Fibroblast of skin of abdomen (primary cell): ENCODE measurements at regions not wholly inside any gene's neighbourhood (a gene's known extent, or its start where the extent isn't known, plus 50 kb on each side); places are given as distances from the start of the nearest gene placed in this dataset.

Experiments used
- DNase-seq: peaks from one replicate; pipeline ENCODE4 v3.0.0-alpha.2; 2013

GRCh38 chr16:52643006-52643405, 96.1 kb upstream of the TOX3 start:
- no peak for DNase-seq

- DNase-seq, result no peak
Observed at GRCh38 chr16:52634528-52634927, 87.6 kb upstream of the TOX3 start.

GRCh38 chr16:52634104-52634503, 87.2 kb upstream of the TOX3 start:
- DNase-seq, result no peak

- DNase-seq, result no peak
Observed at GRCh38 chr16:52633230-52633629, 86.3 kb upstream of the TOX3 start.

- DNase-seq, result no peak
Observed at GRCh38 chr16:52631711-52632110, 84.8 kb upstream of the TOX3 start.

GRCh38 chr16:52630711-52631110, 83.8 kb upstream of the TOX3 start:
- no peak for DNase-seq

GRCh38 chr16:52629296-52629695, 82.4 kb upstream of the TOX3 start:
- no peak for DNase-seq

GRCh38 chr16:52624891-52625290, 77.9 kb upstream of the TOX3 start:
- no peak for DNase-seq

- DNase-seq, result no peak
Observed at GRCh38 chr16:52621651-52622050, 74.7 kb upstream of the TOX3 start.

GRCh38 chr16:52618753-52619497, 72.0 kb upstream of the TOX3 start:
- DNase-seq, result no peak

GRCh38 chr16:52617591-52617990, 70.6 kb upstream of the TOX3 start:
- DNase-seq, result no peak

- no peak for DNase-seq
Observed at GRCh38 chr16:52613508-52613907, 66.6 kb upstream of the TOX3 start.

GRCh38 chr16:52611817-52612673, 65.1 kb upstream of the TOX3 start:
- no peak for DNase-seq

GRCh38 chr16:52603015-52603414, 56.1 kb upstream of the TOX3 start:
- no peak for DNase-seq

- no peak for DNase-seq
Observed at GRCh38 chr16:52597772-52598483, 51.0 kb upstream of the TOX3 start.

GRCh38 chr16:52597073-52597771, 50.3 kb upstream of the TOX3 start:
- no peak for DNase-seq
